Caki2 (cell line): ENCODE measurements at regions not wholly inside any gene's neighbourhood (a gene's known extent, or its start where the extent isn't known, plus 50 kb on each side); places are given as distances from the start of the nearest gene placed in this dataset.

Experiments used
- DNase-seq: peaks from one replicate; pipeline ENCODE4 v3.0.0-alpha.2; 2015; ENCODE audit warnings: low read depth
- in situ Hi-C: cut with HindIII; loops from 2 replicates; pipeline ENCODE4 v1.10.0; 2016; ENCODE audit warnings: low sequenced_read_pairs, low pct_unique_long_range_greater_than_20kb, mixed read lengths

DNA sequence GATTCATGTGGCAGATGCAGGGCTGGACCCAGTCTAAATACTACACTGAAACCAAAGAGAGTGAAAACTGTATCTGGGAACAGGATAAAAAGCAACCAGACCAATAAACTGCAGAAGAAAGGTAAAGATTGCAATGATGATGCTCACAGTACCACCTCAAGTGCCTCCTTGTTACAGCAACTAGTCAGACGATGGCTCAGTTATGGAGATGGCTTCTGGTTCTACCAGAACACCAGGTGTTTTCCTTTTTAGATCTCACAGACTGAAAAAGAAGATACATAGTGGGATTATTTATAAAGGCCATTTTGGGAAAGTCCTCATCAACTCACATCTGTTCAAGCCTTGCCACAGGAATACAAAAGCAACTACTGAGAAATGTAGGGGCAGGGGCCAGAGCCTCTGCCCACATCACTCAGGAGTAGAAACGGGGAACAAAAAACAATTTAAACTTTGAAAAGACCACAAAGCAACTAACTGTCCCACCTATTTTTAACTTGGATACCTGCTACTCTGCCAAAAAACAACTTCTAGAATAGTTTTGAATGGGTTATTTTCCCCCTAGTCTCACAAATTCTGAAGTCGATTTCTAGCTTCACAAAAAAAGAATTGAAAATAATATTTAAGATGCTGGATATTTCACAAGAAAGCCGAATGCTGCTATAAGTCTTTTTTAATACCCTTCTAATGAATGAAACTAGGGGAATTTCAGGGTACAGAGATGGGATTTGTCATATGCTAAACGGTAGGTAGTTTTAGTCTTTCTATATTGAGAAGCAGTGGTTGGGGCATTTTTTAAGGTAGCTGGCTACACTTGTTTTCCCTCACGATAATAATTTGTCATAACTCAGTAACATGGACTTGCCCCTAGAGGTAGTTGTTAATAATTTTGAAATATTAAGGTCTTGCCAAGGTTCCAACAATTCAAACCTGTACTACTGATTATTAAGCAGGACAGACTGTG is 197.2 kb upstream of the TMPO start:
- in situ Hi-C loops: no loop called here
- no peak for DNase-seq

DNA sequence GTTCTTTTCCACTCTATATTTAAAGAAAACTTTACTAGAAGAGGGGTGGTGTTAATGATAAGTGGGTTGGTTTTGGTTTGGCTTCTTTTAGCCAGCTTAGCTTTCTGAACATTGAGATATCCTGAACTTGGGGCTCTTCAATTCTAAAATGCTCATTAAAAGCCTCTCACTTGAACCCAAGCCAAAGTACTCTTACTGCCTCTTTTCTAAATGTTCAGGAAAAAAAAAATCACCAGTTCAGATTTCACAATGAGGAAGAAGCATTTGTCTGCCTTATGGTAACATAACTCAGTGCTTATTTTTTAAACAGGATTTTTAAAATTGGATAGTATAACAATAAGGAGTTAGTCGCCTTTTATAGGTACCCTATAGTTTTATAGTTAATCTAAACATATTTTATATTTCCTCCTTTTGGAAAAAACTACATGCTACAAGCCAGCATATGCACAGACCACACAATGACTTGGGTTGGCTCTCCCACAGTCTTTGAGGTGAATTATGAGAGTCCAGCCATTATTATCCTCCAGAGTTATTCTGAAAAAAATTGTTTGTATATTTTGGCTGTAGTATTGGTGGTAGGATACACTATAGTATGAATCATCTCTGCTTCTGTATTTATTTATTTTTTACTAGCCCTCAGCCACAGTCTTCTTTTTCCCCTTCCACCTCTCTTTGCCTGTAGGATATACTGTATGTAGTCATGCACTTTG is 195.5 kb upstream of the TMPO start:
- in situ Hi-C loops: no loop called here
- DNase-seq: no peak

DNA sequence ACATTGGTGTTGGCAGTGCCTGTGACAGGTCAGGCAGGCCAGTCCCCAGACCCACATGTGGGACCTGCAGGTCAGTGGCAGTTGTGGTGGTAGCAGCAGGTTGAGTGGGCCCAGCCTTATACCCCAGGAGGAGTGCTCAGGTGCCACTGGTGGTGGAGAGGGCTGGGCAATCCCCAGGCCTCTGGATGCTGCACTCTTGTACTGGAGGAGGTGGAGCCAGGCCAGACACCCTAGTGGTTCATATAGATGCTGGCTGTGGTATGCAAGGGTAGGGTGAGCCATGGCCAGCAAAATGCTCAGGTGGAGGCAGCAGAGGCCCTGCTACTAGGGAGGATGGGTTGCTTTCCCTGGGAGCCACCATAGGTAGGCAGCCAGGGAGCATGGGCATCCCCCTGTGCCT is 190.4 kb upstream of the TMPO start:
- in situ Hi-C loops: no loop called here
- no peak for DNase-seq

DNA sequence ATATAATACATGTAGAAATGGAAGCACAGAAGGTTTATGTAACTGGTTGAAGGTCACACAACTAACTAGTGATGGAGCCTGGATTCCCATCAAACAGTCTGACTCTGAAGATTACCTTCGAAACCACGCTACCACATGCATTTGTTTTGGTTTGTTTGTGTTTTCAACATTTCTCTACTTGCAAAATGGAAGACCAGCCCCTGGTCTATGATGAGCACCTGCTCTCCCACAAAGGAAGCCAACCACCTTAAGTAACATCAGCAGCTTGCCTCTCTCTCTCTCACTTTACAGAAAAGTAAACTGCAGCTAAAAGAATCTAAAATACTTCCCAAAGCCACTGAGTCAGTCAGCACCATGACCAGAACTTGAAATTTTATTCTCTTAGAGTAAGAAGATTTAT is 186.9 kb upstream of the TMPO start:
- DNase-seq: no peak
- in situ Hi-C loops: no loop called here

DNA sequence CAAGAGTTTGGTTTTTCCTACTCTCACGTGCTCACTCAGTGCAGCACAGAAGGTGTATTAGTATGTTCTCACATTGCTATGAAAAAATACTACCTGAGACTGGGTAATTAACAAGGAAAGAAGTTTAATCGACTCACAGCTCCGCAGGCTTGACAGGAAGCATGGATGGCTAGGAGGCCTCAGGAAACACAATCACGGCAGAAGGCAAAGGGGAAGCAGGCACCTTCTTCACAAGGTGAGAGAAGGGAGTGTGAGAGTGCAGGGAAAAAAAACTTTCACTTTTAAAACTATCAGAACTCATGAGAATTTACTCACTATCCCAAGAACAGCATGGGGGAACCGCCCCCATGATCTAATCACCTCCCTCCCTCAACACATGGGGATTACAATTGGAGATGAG is 185.8 kb upstream of the TMPO start:
- in situ Hi-C loops: no loop called here

DNA sequence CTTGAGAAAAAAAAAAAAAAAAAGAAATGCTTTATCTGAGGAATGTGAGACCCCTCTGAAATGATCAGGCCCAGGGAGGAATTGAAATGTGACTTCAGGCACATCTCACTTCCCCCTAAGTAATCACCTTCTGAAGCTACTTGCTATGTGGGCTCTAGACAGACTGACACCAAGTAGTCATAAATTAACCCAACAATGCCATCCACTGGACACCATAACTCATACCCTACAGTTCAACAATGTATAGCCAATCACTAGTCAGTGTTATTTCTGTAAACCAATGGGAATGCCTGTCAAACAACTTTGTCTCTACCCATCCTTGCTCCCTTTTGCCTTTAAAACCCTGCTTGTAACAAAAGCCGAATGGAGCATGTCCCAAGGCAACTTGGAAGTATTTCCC is 182.7 kb upstream of the TMPO start:
- in situ Hi-C loops: no loop called here

More for the DNA sequence above, 185.8 kb upstream of the TMPO start:
- DNase-seq: no peak

DNA sequence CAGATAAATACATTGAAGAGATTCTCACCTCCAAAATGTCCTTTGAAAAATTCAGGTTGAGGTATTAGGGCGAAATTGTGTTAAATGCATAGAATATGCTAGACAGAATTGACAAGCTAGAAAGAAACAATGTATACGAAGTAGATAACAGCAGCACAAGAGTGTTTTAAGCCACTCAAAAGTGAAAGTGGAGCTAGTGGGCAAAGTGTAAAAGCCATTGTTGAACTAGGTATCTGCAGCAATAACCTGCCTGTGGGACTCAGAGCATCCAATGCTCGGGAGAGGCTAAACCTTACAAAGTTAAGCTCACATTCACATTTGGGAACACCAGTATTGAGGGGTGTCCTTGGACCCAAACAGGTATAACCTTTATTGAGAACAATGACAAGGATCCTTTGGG is 180.6 kb upstream of the TMPO start:
- in situ Hi-C loops: no loop called here
- no peak for DNase-seq

More for the DNA sequence above, 182.7 kb upstream of the TMPO start:
- DNase-seq: peak; percentile 35

DNA sequence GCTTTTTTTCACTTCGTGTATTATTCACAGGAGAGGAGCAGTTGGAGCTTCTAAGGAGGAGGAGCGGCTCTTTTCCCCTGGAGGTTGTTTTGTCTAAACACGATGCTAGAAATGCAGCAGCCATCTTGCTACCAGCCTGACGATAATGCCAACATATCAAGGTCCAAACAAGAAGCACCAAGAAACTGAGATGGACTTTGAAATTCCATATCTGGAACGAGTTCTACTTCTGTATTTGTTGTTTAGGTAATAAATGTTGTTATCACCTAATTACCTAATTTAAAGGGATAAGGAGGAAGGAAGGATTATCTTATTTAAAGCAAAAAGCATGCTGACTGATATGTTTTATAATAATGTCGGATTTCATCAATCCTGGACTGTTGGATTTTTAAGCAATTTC is 174.4 kb upstream of the TMPO start:
- no peak for DNase-seq
- in situ Hi-C loops: no loop called here

DNA sequence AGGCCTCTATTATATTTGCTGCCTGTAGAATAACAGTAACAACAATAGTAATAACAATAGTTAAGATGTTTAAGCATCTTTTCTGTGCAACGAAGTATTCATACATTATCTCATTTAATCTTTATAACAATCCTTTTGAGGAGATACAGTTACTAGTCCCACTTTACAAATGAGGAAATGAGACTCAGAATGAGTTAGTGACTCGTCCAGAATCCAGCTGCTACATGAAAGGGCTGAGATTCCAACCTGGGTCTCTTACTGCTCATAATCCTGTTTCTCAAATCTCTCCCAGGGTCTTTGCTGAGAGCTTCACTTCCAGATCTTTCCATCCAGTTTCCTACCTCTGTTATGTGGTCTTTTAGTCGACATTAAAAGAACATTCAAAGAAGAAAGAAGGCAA is 173.7 kb upstream of the TMPO start:
- no peak for DNase-seq
- in situ Hi-C loops: no loop called here

DNA sequence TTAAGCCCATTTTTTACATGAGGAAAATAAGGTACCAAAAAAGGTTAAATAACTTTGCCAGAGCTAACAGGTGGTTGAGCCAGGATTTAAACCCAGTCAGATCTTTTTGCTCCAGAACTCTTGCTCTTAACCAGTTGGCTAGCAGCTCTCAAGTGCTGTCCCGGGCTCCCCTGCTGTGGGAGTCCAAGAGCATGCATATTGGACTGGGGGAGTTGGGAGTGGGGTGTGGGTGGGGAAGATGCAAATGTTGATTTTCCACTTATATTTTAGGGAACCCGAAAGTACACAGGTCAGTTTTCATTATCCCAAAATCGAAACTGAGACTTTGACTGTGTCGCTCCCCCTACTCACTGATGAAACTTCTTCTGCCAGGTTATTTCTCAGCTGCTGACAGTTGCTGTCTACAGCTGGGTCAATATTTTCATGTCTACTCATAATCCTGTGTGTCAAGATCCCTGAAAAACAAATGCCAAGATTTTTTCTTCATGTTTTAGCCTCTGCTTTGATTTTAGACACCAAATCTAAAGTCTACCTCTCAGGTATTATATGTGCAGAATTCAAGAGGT is 172.3 kb upstream of the TMPO start:
- in situ Hi-C loops: no loop called here
- no peak for DNase-seq

DNA sequence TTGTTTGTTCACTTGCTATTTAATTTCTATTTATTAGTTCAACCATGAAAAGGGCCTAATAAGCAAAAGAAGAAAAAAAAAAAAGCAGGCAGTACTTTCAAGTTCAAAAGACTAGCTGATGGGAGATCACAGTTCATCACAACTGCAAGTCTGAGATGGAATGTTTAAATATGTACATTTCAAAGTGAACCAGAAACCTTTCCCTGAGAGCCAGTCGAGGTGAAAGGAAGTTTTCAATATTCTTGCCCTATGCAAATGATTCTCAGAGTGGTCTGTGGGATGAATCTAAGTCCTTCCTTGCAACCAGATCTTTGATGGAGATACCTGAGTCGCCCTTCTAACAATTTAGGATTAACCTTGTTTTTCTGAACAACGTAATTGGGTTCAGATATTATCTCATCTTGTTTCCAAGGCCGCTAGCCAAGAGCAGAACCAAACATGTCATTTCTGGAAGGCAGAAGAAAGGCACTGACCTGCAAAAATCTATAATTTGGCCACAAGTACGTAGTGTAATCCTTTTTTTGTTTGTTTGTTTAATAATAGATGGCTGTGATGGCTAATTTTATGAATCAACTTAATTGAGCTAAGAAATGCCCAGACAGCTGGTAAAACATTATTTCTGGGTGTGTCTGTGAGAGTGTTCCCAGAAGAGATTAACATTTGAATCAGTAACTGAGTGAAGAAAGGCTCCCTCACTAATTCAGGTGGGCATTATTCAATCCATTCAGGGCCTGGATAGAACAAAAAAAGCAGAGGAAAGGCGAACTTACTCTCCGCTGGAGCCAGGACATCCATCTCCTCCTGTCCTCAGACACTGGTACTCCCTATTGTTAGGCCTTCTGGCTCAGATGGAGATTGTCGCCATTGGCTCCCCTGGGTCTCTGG is 171.1 kb upstream of the TMPO start:
- no peak for DNase-seq
- in situ Hi-C loops: no loop called here

DNA sequence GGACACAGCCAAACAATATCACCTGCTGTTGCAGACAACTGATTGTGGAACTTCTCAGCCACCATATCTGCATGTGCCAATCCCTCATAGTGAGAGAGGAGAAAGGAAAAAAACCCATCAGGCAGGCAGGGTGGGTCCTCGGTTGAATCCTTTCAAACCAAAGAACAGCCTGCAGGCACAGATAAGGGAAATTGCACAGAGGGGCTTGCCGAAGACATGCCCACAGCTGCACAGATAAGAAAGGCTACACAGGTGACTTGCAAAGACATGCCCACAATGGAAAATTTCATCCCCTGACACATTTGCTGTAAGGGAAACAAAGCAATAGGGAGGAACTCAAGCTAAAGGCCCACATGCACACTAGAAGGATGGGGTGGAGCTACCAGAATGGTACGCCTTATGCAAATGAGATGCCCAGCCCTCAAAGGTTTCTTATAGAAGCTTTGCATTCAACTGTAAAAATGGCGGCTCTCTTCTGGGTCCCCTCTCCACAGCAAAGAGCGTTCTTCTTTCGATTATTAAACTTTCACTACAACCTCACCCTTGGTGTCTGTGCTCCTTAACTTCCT is 170.0 kb upstream of the TMPO start:
- DNase-seq: no peak
- in situ Hi-C loops: no loop called here

DNA sequence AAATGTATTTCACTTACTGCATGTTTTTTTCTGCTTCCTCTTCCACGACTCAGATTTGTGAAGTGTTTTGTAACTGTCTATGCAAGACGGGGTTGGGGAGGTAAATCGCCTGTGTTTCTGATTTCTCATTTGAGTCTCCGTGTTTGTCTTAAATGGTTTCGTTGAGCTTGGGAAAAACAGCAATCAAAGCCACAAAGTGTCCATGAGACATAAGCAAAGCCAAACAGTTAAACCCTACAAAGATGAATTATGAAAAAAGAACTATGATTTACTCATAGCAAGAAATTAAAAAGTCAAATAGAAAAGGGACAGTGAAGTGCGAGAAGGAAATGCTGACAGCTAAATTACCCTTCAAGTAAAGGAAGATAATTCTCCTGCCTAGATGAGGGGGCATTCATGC is 164.3 kb upstream of the TMPO start:
- no peak for DNase-seq
- in situ Hi-C loops: no loop called here

DNA sequence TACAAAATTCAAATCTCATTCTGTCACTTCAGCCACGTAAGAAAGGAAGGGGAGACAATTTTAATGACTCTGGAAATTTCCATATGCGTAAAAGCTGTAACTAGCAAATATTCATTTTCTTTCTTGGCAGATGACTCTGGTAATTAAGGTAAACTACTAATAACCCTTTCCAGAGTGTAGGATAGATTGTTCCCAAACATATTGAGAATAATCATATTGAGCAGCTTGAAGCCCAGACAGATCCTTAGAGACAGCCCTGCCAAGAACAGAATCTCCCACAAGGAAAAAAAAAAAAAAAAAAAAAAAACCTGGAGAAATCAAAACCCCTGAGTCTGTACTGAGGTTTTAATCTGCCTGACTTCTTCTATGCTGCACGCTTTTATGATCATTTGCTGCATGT is 163.6 kb upstream of the TMPO start:
- DNase-seq: no peak
- in situ Hi-C loops: no loop called here

DNA sequence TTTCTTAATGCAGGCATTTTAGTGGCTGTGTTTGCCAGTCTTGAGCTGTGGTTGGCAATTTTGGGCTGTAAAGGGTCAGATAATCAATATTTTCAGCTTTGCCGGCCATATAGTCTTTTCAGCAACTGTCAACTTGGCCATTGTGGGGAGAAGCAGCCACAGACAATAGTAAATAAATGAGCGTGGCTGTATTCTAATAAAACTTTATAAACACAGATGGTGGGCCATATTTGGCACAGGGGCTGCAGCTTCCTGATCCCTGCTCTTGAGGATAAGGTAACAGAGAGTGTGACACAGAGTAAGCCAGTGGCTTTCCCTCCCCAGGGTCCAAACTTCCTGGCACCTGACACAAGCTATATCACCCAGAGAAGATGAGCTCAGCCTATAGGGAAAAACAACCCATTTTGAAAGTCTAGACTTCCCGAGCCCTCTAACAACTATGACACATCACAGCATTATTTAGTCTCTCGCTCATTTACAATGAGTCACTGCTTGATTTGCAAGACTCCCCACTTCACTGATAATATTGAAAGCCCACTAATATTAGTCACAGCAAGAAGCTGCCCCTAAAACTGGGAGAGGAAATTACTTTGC is 163.1 kb upstream of the TMPO start:
- in situ Hi-C loops: no loop called here
- DNase-seq: peak; percentile 68

DNA sequence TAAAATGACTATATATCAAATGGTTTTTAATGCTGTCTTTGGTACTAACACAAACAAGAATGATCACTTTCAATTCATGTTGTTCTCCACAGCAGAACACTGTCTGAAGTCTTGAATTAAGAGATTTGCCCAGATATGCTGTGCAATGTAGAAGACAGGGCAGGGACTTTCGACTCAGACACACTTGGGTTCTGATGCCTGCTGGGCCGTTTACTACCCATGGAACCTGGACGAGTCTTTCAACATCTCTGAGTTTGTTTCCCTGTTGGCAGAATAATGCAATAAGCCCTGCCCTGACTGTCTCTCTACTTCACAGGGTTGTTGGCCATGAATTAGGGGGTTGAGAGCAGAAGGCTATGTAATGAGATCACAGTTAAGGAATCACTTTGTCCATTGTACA is 162.6 kb upstream of the TMPO start:
- in situ Hi-C loops: no loop called here
- no peak for DNase-seq

DNA sequence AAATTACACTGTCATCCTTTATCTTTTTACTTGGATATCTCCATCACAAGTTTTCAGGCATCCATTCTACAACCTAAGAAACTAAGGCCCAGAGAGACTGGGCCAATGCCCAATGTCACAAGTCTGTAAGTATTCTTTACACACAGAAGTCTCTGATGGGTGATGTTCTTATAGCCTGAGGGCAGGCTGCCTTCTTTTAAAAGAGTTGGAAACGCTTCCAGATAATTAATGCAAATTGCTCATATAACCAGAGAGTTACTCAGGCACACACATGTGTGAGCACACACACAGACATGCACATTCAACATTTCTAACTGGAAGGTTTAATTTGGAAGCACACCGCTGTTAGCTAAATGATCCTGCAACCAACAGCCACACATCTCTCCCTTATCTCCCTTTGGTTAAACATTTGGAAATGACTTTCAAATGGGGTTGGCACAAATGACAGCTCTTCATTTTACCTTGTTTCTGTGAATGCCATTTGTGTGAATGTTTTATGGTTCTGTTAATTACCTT is 160.8 kb upstream of the TMPO start:
- in situ Hi-C loops: no loop called here
- no peak for DNase-seq

DNA sequence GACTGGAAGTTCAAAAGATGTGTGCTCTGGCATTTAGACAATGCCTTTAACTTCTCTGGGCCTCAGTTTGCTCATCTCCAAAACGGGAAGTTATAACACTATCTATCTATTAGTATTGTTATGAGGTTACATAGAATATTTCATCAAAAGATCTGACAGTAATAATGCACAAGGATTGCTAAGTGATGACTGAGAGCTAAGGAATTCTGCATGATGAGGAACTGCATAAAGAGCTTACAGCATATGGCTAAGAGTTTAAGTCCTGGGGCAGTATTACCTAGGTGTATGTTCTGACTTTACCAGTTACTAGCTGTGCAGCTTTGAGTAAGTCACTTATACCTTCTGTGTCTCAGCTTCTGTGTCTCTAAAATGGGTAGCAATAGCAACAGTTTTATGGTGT is 160.1 kb upstream of the TMPO start:
- in situ Hi-C loops: no loop called here
- DNase-seq: no peak
